ENCODE measurements at regions not wholly inside any gene's neighbourhood (a gene's known extent, or its start where the extent isn't known, plus 50 kb on each side); places are given as distances from the start of the nearest gene placed in this dataset.

DNA sequence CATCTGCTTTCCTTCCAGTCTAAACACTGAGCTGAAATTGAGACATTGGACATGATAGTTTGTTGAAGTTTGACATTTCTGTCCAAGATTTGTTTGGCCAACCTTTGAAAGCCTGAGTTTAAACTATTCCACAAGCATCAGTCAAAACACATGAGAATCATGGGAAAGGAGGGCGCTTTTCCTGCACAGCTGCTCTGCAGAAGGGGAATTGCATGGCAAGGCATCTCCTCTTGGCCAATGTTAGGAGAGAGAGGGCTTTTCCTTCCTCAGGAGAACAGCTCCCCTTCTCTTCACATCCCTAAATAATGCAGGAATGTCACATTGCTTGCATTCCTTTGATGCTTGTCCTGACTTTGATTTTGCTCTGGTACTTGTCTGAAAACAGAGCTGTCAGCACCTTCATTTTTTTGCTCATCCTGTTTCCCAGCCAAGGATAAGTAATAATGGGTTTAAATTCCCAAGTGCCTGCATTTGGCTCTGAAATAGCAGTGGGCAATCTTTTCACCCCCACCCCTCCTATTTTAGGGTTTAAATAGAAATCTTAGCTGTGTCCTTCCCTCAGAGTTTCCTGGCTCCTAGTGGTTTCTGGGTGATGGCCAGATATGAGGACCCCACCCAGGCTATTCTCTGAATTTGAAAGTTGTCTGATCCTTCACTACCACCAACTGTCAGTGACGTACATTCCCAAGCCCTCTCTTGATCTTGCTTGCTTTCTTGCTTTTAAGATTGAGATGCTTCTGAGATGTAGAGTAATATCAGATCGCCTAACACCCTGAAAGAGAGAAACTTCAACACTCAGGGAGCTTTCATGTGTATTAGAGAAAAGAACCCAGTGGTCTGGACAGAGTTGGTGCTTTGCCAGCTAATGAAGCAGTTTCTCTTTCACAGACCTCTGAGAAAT lies 75.2 kb upstream of the NPVF start:
- DNase-seq (ENCODE audit: low read depth, low spot score) (no peak), ATAC-seq (no peak)
- no peak overlapping the region for H3K27ac ChIP-seq (ENCODE audit: low read depth, low read length)
- H3K79me2 ChIP-seq (ENCODE audit: insufficient read depth, low read length), result no peaks in the 10 kb centered on the region
- no peak overlapping the region for H3K9ac ChIP-seq (ENCODE audit: low read length)
- H3K36me3 ChIP-seq (ENCODE audit: control insufficient read depth in 1 of 2, insufficient read depth in 2 of 2, low read length in 2 of 2), result no peaks in the 10 kb centered on the region
- TF ChIP-seq, protein P1, sequence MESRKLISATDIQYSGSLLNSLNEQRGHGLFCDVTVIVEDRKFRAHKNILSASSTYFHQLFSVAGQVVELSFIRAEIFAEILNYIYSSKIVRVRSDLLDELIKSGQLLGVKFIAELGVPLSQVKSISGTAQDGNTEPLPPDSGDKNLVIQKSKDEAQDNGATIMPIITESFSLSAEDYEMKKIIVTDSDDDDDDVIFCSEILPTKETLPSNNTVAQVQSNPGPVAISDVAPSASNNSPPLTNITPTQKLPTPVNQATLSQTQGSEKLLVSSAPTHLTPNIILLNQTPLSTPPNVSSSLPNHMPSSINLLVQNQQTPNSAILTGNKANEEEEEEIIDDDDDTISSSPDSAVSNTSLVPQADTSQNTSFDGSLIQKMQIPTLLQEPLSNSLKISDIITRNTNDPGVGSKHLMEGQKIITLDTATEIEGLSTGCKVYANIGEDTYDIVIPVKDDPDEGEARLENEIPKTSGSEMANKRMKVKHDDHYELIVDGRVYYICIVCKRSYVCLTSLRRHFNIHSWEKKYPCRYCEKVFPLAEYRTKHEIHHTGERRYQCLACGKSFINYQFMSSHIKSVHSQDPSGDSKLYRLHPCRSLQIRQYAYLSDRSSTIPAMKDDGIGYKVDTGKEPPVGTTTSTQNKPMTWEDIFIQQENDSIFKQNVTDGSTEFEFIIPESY (IDR thresholded peaks at IDR 0.05; ENCODE audit: extremely low read depth, insufficient replicate concordance, low read length), result no peak
- TF ChIP-seq CEBPB (IDR thresholded peaks at IDR 0.05; ENCODE audit: low read depth) (no peak), POLR2AphosphoS5 (IDR thresholded peaks at IDR 0.05; ENCODE audit: low read depth, low read length) (no peak), ELF1 (IDR thresholded peaks at IDR 0.05; ENCODE audit: borderline replicate concordance, low read depth) (no peak), YY1 (IDR thresholded peaks at IDR 0.05; ENCODE audit: extremely low read depth, insufficient replicate concordance, low read depth, low read length) (no peak), CBX3 (IDR thresholded peaks at IDR 0.05; ENCODE audit: low read depth) (no peak)
- no peak overlapping the region for H2AFZ ChIP-seq (ENCODE audit: low read depth, low read length, poor library complexity, severe bottlenecking)
- no peaks in the 10 kb centered on the region for H4K20me1 ChIP-seq (ENCODE audit: insufficient read depth)
- H3K27me3 ChIP-seq (ENCODE audit: insufficient read depth, low read length), result peaks cover 43% of the 10 kb centered on the region
- H3K9me2 ChIP-seq (ENCODE audit: insufficient read depth), result no peaks in the 10 kb centered on the region
- no peak overlapping the region for H3K4me3 ChIP-seq (replicated peaks in 1 of 2; ENCODE audit: low read depth in 1 of 2, low read length in 2 of 2)
- RAD21 ChIA-PET (ENCODE audit: low non-redundant PET in 1 of 2, low total read pairs in 2 of 2, uncharacterized antibody in 2 of 2, unreplicated experiment in 2 of 2), result no interaction called here
- H3K9me3 ChIP-seq (ENCODE audit: control insufficient read depth in 1 of 2, insufficient read depth in 1 of 2, low read depth in 1 of 2, low read length in 2 of 2), result no peaks in the 10 kb centered on the region
- H3K4me1 ChIP-seq (ENCODE audit: control insufficient read depth in 1 of 2, insufficient read depth in 2 of 2, low read length in 2 of 2), result no peaks in the 10 kb centered on the region
- CTCF ChIA-PET, result no interaction called here
- BruUV-seq (replicated peaks), result no TSS peak
- POLR2A ChIA-PET, result no interaction called here
- intact Hi-C loops (cut with micrococcal nuclease), result no loop called here
- no peak overlapping the region for H3K4me2 ChIP-seq (ENCODE audit: low read length)

DNA sequence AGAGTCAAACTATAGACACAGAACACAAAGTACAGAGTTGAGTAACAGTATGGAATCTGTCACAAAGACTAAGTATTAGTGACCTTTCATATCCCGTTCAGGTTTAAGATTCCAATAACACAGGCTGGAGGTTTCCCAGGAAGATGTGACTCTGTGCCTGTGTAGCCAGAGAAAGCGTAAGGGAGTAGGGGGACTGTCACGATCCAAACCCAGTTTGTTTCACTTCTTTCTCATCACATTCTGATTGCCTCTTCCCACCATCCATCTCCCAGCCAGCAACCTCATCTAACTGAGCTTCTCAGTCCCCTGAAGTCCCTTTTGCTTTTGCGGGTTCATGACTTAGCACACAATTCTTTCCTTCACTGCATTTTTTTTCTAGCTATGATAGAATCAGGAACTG lies 76.4 kb upstream of the NPVF start:
- ATAC-seq (no peak), DNase-seq (ENCODE audit: low read depth, low spot score) (no peak)
- no peaks in the 10 kb centered on the region for H3K36me3 ChIP-seq (ENCODE audit: control insufficient read depth in 1 of 2, insufficient read depth in 2 of 2, low read length in 2 of 2)
- H3K9ac ChIP-seq (ENCODE audit: low read length), result no peak overlapping the region
- RAD21 ChIA-PET (ENCODE audit: low non-redundant PET in 1 of 2, low total read pairs in 2 of 2, uncharacterized antibody in 2 of 2, unreplicated experiment in 2 of 2), result no interaction called here
- no peaks in the 10 kb centered on the region for H3K4me1 ChIP-seq (ENCODE audit: control insufficient read depth in 1 of 2, insufficient read depth in 2 of 2, low read length in 2 of 2)
- H3K9me3 ChIP-seq (ENCODE audit: control insufficient read depth in 1 of 2, insufficient read depth in 1 of 2, low read depth in 1 of 2, low read length in 2 of 2), result no peaks in the 10 kb centered on the region
- H4K20me1 ChIP-seq (ENCODE audit: insufficient read depth), result no peaks in the 10 kb centered on the region
- no peak overlapping the region for H3K27ac ChIP-seq (ENCODE audit: low read depth, low read length)
- BruUV-seq (replicated peaks), result no TSS peak
- no peaks in the 10 kb centered on the region for H3K79me2 ChIP-seq (ENCODE audit: insufficient read depth, low read length)
- H2AFZ ChIP-seq (ENCODE audit: low read depth, low read length, poor library complexity, severe bottlenecking), result no peak overlapping the region
- H3K4me2 ChIP-seq (ENCODE audit: low read length), result no peak overlapping the region
- peaks cover 54% of the 10 kb centered on the region for H3K27me3 ChIP-seq (ENCODE audit: insufficient read depth, low read length)
- intact Hi-C loops (cut with micrococcal nuclease), result no loop called here
- H3K4me3 ChIP-seq (replicated peaks in 1 of 2; ENCODE audit: low read depth in 1 of 2, low read length in 2 of 2), result no peak overlapping the region
- CTCF ChIA-PET, result no interaction called here
- POLR2A ChIA-PET, result no interaction called here
- TF ChIP-seq ELF1 (IDR thresholded peaks at IDR 0.05; ENCODE audit: borderline replicate concordance, low read depth), result no peak
- TF ChIP-seq ZNF274 (IDR thresholded peaks at IDR 0.05; ENCODE audit: low read depth, low read length), result no peak
- no peak for TF ChIP-seq JUND (IDR thresholded peaks at IDR 0.05)
- no peaks in the 10 kb centered on the region for H3K9me2 ChIP-seq (ENCODE audit: insufficient read depth)

Data from HCT116 (cell line).